HepG2 (cell line): ENCODE measurements at regions not wholly inside any gene's neighbourhood (a gene's known extent, or its start where the extent isn't known, plus 50 kb on each side); places are given as distances from the start of the nearest gene placed in this dataset.

Source experiments
- ATAC-seq: fragments of 200-7000 bp; cut with Tn5 transposase; 3 replicates; pipeline ENCODE4 v1.9.1; 2020; ENCODE audit warnings: mild to moderate bottlenecking, moderate library complexity
- BruUV-seq: library from RNA; stranded (reverse); fragments of 400-500 nt; replicated peaks from 2 replicates; lab custom pipeline; 2021; lab: Mats Ljungman, UMichigan
- CTCF ChIA-PET: fragments of 300-600 bp; formaldehyde crosslinking; extraction: SDS; loops from one replicate; lab custom pipeline; 2021; ENCODE audit warnings: low total read pairs, inconsistent platforms, low intra/inter-chr PET ratio; lab: Yijun Ruan, JAX
- POLR2A ChIA-PET: fragments of 350-600 bp; sonication (Branson Sonifier 250); formaldehyde crosslinking; loops from one replicate; lab custom pipeline; 2020; ENCODE audit warnings: antibody characterized with exemption, inconsistent platforms; lab: Yijun Ruan, JAX
- DNase-seq: peaks from one replicate; pipeline ENCODE4 v3.0.0-alpha.2; 2015; ENCODE audit warnings: low spot score
- FAIRE-seq: peaks from 3 replicates; lab custom pipeline; 2011; peaks lifted over from hg19 to GRCh38; lab: Jason Lieb, UNC
- H2AFZ ChIP-seq: one replicate; pipeline ENCODE4 v1.6.1; 2011; ENCODE audit warnings: low read length, inconsistent platforms
- H3K27ac ChIP-seq: fragments of 300-600 bp; 3 replicates; pipeline ENCODE4 v1.8.0; 2011; ENCODE audit warnings: mixed run types, mild to moderate bottlenecking, mixed read lengths, low read length, inconsistent platforms; ENCODE audit not compliant: insufficient read depth; ENCODE audit errors: extremely low read length
- H3K27me3 ChIP-seq, 2 experiments: fragments of 200-600 bp in 1 of 2; 2 replicates in 1 of 2; 3 replicates in 1 of 2; pipeline versions ENCODE4 v1.6.0 to v1.8.0; 2011; ENCODE audit warnings: low read length in 2 of 2, mild to moderate bottlenecking in 2 of 2, moderate library complexity in 2 of 2, inconsistent platforms in 1 of 2; ENCODE audit not compliant: insufficient read depth in 2 of 2, control insufficient read depth in 1 of 2
- H3K36me3 ChIP-seq, 2 experiments: fragments of 200-600 bp in 1 of 2; replicated peaks in 1 of 2; 2 replicates in 1 of 2; 3 replicates in 1 of 2; pipeline versions ENCODE4 v1.5.1 to v1.8.0; 2011; ENCODE audit warnings: low read length in 2 of 2, inconsistent platforms in 1 of 2; ENCODE audit not compliant: insufficient read depth in 2 of 2, control insufficient read depth in 1 of 2
- H3K4me1 ChIP-seq: 2 replicates; pipeline ENCODE4 v1.5.1; 2012; ENCODE audit warnings: low read length, inconsistent platforms; ENCODE audit not compliant: insufficient read depth
- H3K4me2 ChIP-seq: 2 replicates; pipeline ENCODE4 v1.6.0; 2011; ENCODE audit warnings: low read depth, low read length, inconsistent platforms
- H3K4me3 ChIP-seq, 3 experiments: fragments of 200-600 bp in 1 of 3; sonication (generic), shearing (Covaris generic) in 1 of 3; replicated peaks in 1 of 3; 2 replicates each; pipeline ENCODE4 v1.5.1; 2011 to 2016; ENCODE audit warnings: low read length in 3 of 3, inconsistent platforms in 2 of 3, low read depth in 2 of 3, mild to moderate bottlenecking in 2 of 3, control low read depth in 1 of 3, mixed read lengths in 1 of 3; ENCODE audit not compliant: insufficient read depth in 1 of 3
- H3K79me2 ChIP-seq: one replicate; pipeline ENCODE4 v1.6.1; 2011; ENCODE audit warnings: low read length, inconsistent platforms; ENCODE audit not compliant: insufficient read depth
- H3K9ac ChIP-seq: 2 replicates; pipeline ENCODE4 v1.6.0; 2011; ENCODE audit warnings: mild to moderate bottlenecking, low read depth, low read length, inconsistent platforms; ENCODE audit not compliant: insufficient read depth
- H3K9me3 ChIP-seq: 2 replicates; pipeline ENCODE4 v1.5.1; 2012; ENCODE audit warnings: mild to moderate bottlenecking, low read length
- H4K20me1 ChIP-seq: 2 replicates; pipeline ENCODE4 v1.6.0; 2011; ENCODE audit warnings: inconsistent platforms, mild to moderate bottlenecking, low read length, moderate library complexity; ENCODE audit not compliant: insufficient read depth
- GMEB2 ChIP-seq: IDR thresholded peaks from 2 replicates; pipeline ENCODE4 v1.6.1; 2016; ENCODE audit warnings: missing biosample characterization, missing genetic modification reagents, low read depth
- TBP ChIP-seq: sonication (generic); formaldehyde crosslinking; IDR thresholded peaks from 2 replicates; pipeline ENCODE4 v1.5.0; 2020; ENCODE audit warnings: missing genetic modification reagents
- THAP7 ChIP-seq: sonication (generic); formaldehyde crosslinking; IDR thresholded peaks from 2 replicates; pipeline ENCODE4 v1.8.1; 2023; ENCODE audit warnings: mild to moderate bottlenecking, missing genetic modification reagents
- ZBTB40 ChIP-seq, 2 experiments: fragments of 450-650 bp in 1 of 2; sonication (generic) in 1 of 2; formaldehyde crosslinking in 1 of 2; IDR thresholded peaks; 2 replicates each; pipeline versions ENCODE4 v1.6.1 to v1.8.0; 2016 to 2022; ENCODE audit warnings: antibody characterized with exemption in 1 of 2, mild to moderate bottlenecking in 1 of 2, missing genetic modification reagents in 1 of 2
- ZNF260 ChIP-seq: sonication (generic); formaldehyde crosslinking; IDR thresholded peaks from 2 replicates; pipeline ENCODE4 v1.4.0; 2020; ENCODE audit warnings: missing genetic modification reagents, low read depth, mild to moderate bottlenecking, borderline replicate concordance
- ZNF574 ChIP-seq: sonication (generic); formaldehyde crosslinking; IDR thresholded peaks from 2 replicates; pipeline ENCODE4 v1.4.0; 2020; ENCODE audit warnings: missing genetic modification reagents
- WGBS: methylation state at CpG from one replicate; pipeline ENCODE4 v1.1.6; 2017; ENCODE audit warnings: low lambda C conversion rate; 5-methylcytosine and 5-hydroxymethylcytosine counted together
- in situ Hi-C: cut with HindIII; loops from 2 replicates; pipeline ENCODE4 v1.10.0; 2017; ENCODE audit warnings: low pct_unique_long_range_greater_than_20kb; ENCODE audit not compliant: extremely low pct_ligation_motif_present
- intact Hi-C: fragments of 100-400 bp; cut with micrococcal nuclease; formaldehyde crosslinking; loops from one replicate; pipeline ENCODE4 v1.10.0; 2022; ENCODE audit not compliant: unreplicated experiment

GRCh38 chr15:21261396-21261964, 178.8 kb downstream of the POTEB3 start:
- H3K9me3 ChIP-seq: no peaks in the 10 kb centered on the region
- DNase-seq (no peak), ATAC-seq (no peak), FAIRE-seq (no peak)
- no peak overlapping the region for H3K4me3 ChIP-seq
- ChIA-PET CTCF (no interaction called here), POLR2A (no interaction called here)
- H3K36me3 ChIP-seq: no peaks in the 10 kb centered on the region
- no peak overlapping the region for H3K27ac ChIP-seq
- no peaks in the 10 kb centered on the region for H4K20me1 ChIP-seq
- in situ Hi-C loops: no loop called here
- H3K4me1 ChIP-seq: no peaks in the 10 kb centered on the region
- 0 out of 5 replicates have a peak, but pooled peaks cover 0 to 3% of the 10 kb centered on the region in 2 experiments for H3K27me3 ChIP-seq
- no TSS peak for BruUV-seq
- no peak overlapping the region for H3K9ac ChIP-seq
- no peak overlapping the region for H3K4me2 ChIP-seq
- intact Hi-C loops: no loop called here
- H3K79me2 ChIP-seq: no peaks in the 10 kb centered on the region
- WGBS: 59% methylated on average over 16 of the region's 18 CpGs
- no peak overlapping the region for H2AFZ ChIP-seq
- no peak for TF ChIP-seq GMEB2
- no peak for TF ChIP-seq TBP
- no peak for TF ChIP-seq ZNF574 (CRISPR knock-in tag)
- TF ChIP-seq ZBTB40 (IDR thresholded peaks at IDR 0.05): no peak
- no peak for TF ChIP-seq ZBTB40 (CRISPR knock-in tag; IDR thresholded peaks at IDR 0.05)
- no peak for TF ChIP-seq THAP7
- no peak for TF ChIP-seq ZNF260
